ENCODE measurements at regions not wholly inside any gene's neighbourhood (a gene's known extent, or its start where the extent isn't known, plus 50 kb on each side); places are given as distances from the start of the nearest gene placed in this dataset.

DNA sequence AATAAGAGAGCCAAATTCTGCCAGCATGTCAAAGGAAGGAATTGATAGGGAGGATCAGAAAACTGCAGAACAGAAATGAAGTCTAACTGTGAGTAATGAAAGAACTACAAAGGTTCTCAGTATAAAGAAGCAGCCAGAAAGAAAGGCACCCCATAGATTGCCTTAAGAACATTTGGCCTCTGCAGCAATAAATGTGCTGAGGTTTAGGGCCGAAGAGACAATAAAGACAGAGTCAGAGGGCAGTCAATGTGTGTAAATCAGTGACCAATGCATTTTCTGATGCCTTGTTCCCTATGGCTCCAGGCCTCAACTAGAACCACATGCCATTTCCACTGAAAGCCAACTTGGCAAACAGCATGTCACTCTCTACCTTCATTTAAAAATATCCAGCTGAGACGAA, 281.0 kb downstream of the HINT1 start:
- TF ChIP-seq, protein P1, sequence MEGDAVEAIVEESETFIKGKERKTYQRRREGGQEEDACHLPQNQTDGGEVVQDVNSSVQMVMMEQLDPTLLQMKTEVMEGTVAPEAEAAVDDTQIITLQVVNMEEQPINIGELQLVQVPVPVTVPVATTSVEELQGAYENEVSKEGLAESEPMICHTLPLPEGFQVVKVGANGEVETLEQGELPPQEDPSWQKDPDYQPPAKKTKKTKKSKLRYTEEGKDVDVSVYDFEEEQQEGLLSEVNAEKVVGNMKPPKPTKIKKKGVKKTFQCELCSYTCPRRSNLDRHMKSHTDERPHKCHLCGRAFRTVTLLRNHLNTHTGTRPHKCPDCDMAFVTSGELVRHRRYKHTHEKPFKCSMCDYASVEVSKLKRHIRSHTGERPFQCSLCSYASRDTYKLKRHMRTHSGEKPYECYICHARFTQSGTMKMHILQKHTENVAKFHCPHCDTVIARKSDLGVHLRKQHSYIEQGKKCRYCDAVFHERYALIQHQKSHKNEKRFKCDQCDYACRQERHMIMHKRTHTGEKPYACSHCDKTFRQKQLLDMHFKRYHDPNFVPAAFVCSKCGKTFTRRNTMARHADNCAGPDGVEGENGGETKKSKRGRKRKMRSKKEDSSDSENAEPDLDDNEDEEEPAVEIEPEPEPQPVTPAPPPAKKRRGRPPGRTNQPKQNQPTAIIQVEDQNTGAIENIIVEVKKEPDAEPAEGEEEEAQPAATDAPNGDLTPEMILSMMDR (IDR thresholded peaks at IDR 0.05; ENCODE audit: low read depth, low read length): no peak
- no peak for TF ChIP-seq EZH2phosphoT487 (IDR thresholded peaks at IDR 0.05; ENCODE audit: low read depth)
